DND-41 (cell line): ENCODE measurements at regions not wholly inside any gene's neighbourhood (a gene's known extent, or its start where the extent isn't known, plus 50 kb on each side); places are given as distances from the start of the nearest gene placed in this dataset.

ENCODE experiments used
- ATAC-seq: fragments of 200-7000 bp; cut with Tn5 transposase; 3 replicates; pipeline ENCODE4 v1.9.1; 2021; ENCODE audit warnings: low read depth; ENCODE audit not compliant: insufficient read depth
- DNase-seq: peaks from one replicate; pipeline ENCODE4 v3.0.0-alpha.2; 2020
- H2AFZ ChIP-seq: 2 replicates; pipeline ENCODE4 v1.6.0; 2012; ENCODE audit warnings: low read depth, low read length
- H3K27ac ChIP-seq: 2 replicates; pipeline ENCODE4 v1.5.1; 2012; ENCODE audit warnings: low read length, inconsistent platforms
- H3K27me3 ChIP-seq: fragments of 200-600 bp; sonication (generic); 2 replicates; pipeline ENCODE4 v1.6.0; 2012; ENCODE audit warnings: low read length, mild to moderate bottlenecking, inconsistent platforms; ENCODE audit not compliant: insufficient read depth, poor library complexity
- H3K36me3 ChIP-seq: 2 replicates; pipeline ENCODE4 v1.5.1; 2012; ENCODE audit warnings: low read length, inconsistent platforms; ENCODE audit not compliant: insufficient read depth
- H3K4me1 ChIP-seq: 2 replicates; pipeline ENCODE4 v1.5.1; 2012; ENCODE audit warnings: mild to moderate bottlenecking, low read length; ENCODE audit not compliant: insufficient read depth
- H3K4me2 ChIP-seq: 2 replicates; pipeline ENCODE4 v1.6.0; 2012; ENCODE audit warnings: mild to moderate bottlenecking, moderate library complexity, low read length, inconsistent platforms; ENCODE audit not compliant: insufficient read depth
- H3K4me3 ChIP-seq, 2 experiments: fragments of 200-600 bp in 1 of 2; shearing (Covaris generic) in 1 of 2; 2 replicates each; pipeline ENCODE4 v1.5.1; 2012 to 2016; ENCODE audit warnings: inconsistent platforms in 2 of 2, low read length in 2 of 2, mild to moderate bottlenecking in 2 of 2, low read depth in 1 of 2, moderate library complexity in 1 of 2
- H3K79me2 ChIP-seq: 2 replicates; pipeline ENCODE4 v1.6.0; 2012; ENCODE audit warnings: low read length, inconsistent platforms; ENCODE audit not compliant: insufficient read depth
- H3K9ac ChIP-seq: 2 replicates; pipeline ENCODE4 v1.6.0; 2012; ENCODE audit warnings: low read depth, mild to moderate bottlenecking, inconsistent platforms, low read length, moderate library complexity
- H3K9me3 ChIP-seq: 2 replicates; pipeline ENCODE4 v1.5.1; 2012; ENCODE audit warnings: low read length, moderate library complexity, mild to moderate bottlenecking, inconsistent platforms; ENCODE audit not compliant: insufficient read depth, severe bottlenecking
- H4K20me1 ChIP-seq: 2 replicates; pipeline ENCODE4 v1.6.0; 2012; ENCODE audit warnings: low read length; ENCODE audit not compliant: insufficient read depth
- EZH2 ChIP-seq: IDR thresholded peaks from 3 replicates; pipeline ENCODE4 v1.6.1; 2012; ENCODE audit warnings: borderline replicate concordance, low read depth, mild to moderate bottlenecking, moderate library complexity, low read length, inconsistent platforms; ENCODE audit not compliant: severe bottlenecking
- TF ChIP-seq, protein P1 (sequence below): IDR thresholded peaks from 2 replicates; pipeline ENCODE4 v1.5.1; 2012; ENCODE audit warnings: borderline replicate concordance, low read length, moderate library complexity, mild to moderate bottlenecking; ENCODE audit not compliant: poor library complexity, severe bottlenecking; ENCODE audit errors: extremely low read depth

- no peaks in the 10 kb centered on the region for H3K27me3 ChIP-seq
- no peak overlapping the region for H3K4me3 ChIP-seq
Measured at GRCh38 chr11:87604350-87604749, 566.6 kb downstream of the TMEM135 start.

GRCh38 chr11:87603887-87604286 lies 566.2 kb downstream of the TMEM135 start:
- H3K27me3 ChIP-seq: no peaks in the 10 kb centered on the region
- DNase-seq (no peak), ATAC-seq (no peak)
- no peaks in the 10 kb centered on the region for H3K36me3 ChIP-seq
- no peaks in the 10 kb centered on the region for H3K9me3 ChIP-seq
- H3K27ac ChIP-seq: no peak overlapping the region
- H3K79me2 ChIP-seq: no peaks in the 10 kb centered on the region
- no peak overlapping the region for H3K4me3 ChIP-seq
- H3K4me1 ChIP-seq: no peaks in the 10 kb centered on the region
- no peak overlapping the region for H3K9ac ChIP-seq
- H4K20me1 ChIP-seq: no peaks in the 10 kb centered on the region
- H2AFZ ChIP-seq: no peak overlapping the region
- no peak overlapping the region for H3K4me2 ChIP-seq
- TF ChIP-seq, protein P1, sequence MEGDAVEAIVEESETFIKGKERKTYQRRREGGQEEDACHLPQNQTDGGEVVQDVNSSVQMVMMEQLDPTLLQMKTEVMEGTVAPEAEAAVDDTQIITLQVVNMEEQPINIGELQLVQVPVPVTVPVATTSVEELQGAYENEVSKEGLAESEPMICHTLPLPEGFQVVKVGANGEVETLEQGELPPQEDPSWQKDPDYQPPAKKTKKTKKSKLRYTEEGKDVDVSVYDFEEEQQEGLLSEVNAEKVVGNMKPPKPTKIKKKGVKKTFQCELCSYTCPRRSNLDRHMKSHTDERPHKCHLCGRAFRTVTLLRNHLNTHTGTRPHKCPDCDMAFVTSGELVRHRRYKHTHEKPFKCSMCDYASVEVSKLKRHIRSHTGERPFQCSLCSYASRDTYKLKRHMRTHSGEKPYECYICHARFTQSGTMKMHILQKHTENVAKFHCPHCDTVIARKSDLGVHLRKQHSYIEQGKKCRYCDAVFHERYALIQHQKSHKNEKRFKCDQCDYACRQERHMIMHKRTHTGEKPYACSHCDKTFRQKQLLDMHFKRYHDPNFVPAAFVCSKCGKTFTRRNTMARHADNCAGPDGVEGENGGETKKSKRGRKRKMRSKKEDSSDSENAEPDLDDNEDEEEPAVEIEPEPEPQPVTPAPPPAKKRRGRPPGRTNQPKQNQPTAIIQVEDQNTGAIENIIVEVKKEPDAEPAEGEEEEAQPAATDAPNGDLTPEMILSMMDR: no peak
- TF ChIP-seq EZH2: no peak

More at GRCh38 chr11:87604350-87604749, 566.6 kb downstream of the TMEM135 start:
- TF ChIP-seq EZH2: no peak
- TF ChIP-seq, protein P1: no peak
- Histone ChIP-seq H3K9ac (no peak overlapping the region), H3K4me2 (no peak overlapping the region), H3K27ac (no peak overlapping the region), H3K79me2 (no peaks in the 10 kb centered on the region), H3K36me3 (no peaks in the 10 kb centered on the region), H3K4me1 (no peaks in the 10 kb centered on the region), H3K9me3 (no peaks in the 10 kb centered on the region), H2AFZ (no peak overlapping the region), H4K20me1 (no peaks in the 10 kb centered on the region)
- ATAC-seq: no peak
- no peak for DNase-seq

GRCh38 chr11:87602776-87603175 lies 565.0 kb downstream of the TMEM135 start:
- H2AFZ ChIP-seq: no peak overlapping the region
- no peaks in the 10 kb centered on the region for H3K79me2 ChIP-seq
- DNase-seq (no peak), ATAC-seq (no peak)
- no peaks in the 10 kb centered on the region for H3K4me1 ChIP-seq
- H3K9ac ChIP-seq: no peak overlapping the region
- no peaks in the 10 kb centered on the region for H3K27me3 ChIP-seq
- TF ChIP-seq EZH2: no peak
- TF ChIP-seq, protein P1: no peak
- no peaks in the 10 kb centered on the region for H3K36me3 ChIP-seq
- H3K4me3 ChIP-seq: no peak overlapping the region
- no peak overlapping the region for H3K4me2 ChIP-seq
- H3K9me3 ChIP-seq: no peaks in the 10 kb centered on the region
- no peak overlapping the region for H3K27ac ChIP-seq
- no peaks in the 10 kb centered on the region for H4K20me1 ChIP-seq

- Histone ChIP-seq H3K36me3 (no peaks in the 10 kb centered on the region), H4K20me1 (no peaks in the 10 kb centered on the region), H3K27me3 (no peaks in the 10 kb centered on the region), H3K9me3 (no peaks in the 10 kb centered on the region), H3K9ac (no peak overlapping the region), H2AFZ (no peak overlapping the region), H3K4me2 (no peak overlapping the region), H3K79me2 (no peaks in the 10 kb centered on the region), H3K27ac (no peak overlapping the region), H3K4me3 (no peak overlapping the region), H3K4me1 (no peaks in the 10 kb centered on the region)
- ATAC-seq (no peak), DNase-seq (no peak)
- TF ChIP-seq, protein P1: no peak
- no peak for TF ChIP-seq EZH2
Measured at GRCh38 chr11:87600938-87601337, 563.2 kb downstream of the TMEM135 start.
